H1 (cell line): ENCODE measurements at regions not wholly inside any gene's neighbourhood (a gene's known extent, or its start where the extent isn't known, plus 50 kb on each side); places are given as distances from the start of the nearest gene placed in this dataset.

ENCODE experiments used
- CTCF ChIA-PET: fragments of 300-600 bp; sonication (Branson Sonifier 250); formaldehyde crosslinking; loops from one replicate; lab custom pipeline; 2021; ENCODE audit not compliant: partially characterized antibody; lab: Charles Lee
- POLR2A ChIA-PET: fragments of 300-600 bp; sonication (Branson Sonifier 250); formaldehyde crosslinking; loops from one replicate; lab custom pipeline; 2021; ENCODE audit warnings: inconsistent platforms; ENCODE audit not compliant: partially characterized antibody; lab: Charles Lee
- DNase-seq, 2 experiments: peaks; one replicate each; pipeline versions ENCODE4 v3.0.0 to v3.0.0-alpha.2; 2010 to 2022; ENCODE audit warnings: low spot score in 2 of 2, low read depth in 1 of 2, mixed read lengths in 1 of 2
- FAIRE-seq: peaks from 2 replicates; lab custom pipeline; 2011; peaks lifted over from hg19 to GRCh38; lab: Jason Lieb, UNC
- H2AFZ ChIP-seq: 2 replicates; pipeline ENCODE4 v1.8.1; 2012; ENCODE audit warnings: low read length, inconsistent platforms
- H2AK5ac ChIP-seq: 2 replicates; pipeline ENCODE4 v1.6.1; 2013; ENCODE audit warnings: low read depth, low read length
- H2BK120ac ChIP-seq: replicated peaks from 2 replicates; pipeline ENCODE3; 2013; ENCODE audit warnings: low read depth, low read length, inconsistent platforms
- H2BK12ac ChIP-seq: 2 replicates; pipeline ENCODE4 v1.6.1; 2013; ENCODE audit warnings: low read depth, low read length
- H2BK15ac ChIP-seq: 2 replicates; pipeline ENCODE4 v1.6.1; 2013; ENCODE audit warnings: low read length
- H2BK20ac ChIP-seq: 2 replicates; pipeline ENCODE4 v1.6.1; 2013; ENCODE audit warnings: low read length
- H2BK5ac ChIP-seq: 2 replicates; pipeline ENCODE4 v1.6.1; 2013; ENCODE audit warnings: low read depth, low read length
- H3K14ac ChIP-seq: 2 replicates; pipeline ENCODE4 v1.6.1; 2013; ENCODE audit warnings: inconsistent platforms; ENCODE audit not compliant: insufficient read length
- H3K18ac ChIP-seq: 2 replicates; pipeline ENCODE4 v1.6.1; 2013; ENCODE audit warnings: low read length; ENCODE audit errors: extremely low read depth
- H3K23ac ChIP-seq: 2 replicates; pipeline ENCODE4 v1.6.1; 2013; ENCODE audit warnings: inconsistent platforms; ENCODE audit not compliant: insufficient read length
- H3K23me2 ChIP-seq: 2 replicates; pipeline ENCODE4 v1.6.1; 2013; ENCODE audit warnings: low read depth, low read length
- H3K27ac ChIP-seq: 2 replicates; pipeline ENCODE4 v1.6.1; 2011; ENCODE audit warnings: low read depth, low read length, inconsistent platforms
- H3K27me3 ChIP-seq, 4 experiments: replicated peaks in 1 of 4; 1 replicate in 1 of 4; 2 replicates in 3 of 4; pipeline versions ENCODE4 v1.6.1 to v1.8.1; 2011 to 2013; ENCODE audit warnings: low read length in 3 of 4, mild to moderate bottlenecking in 3 of 4, inconsistent platforms in 2 of 4, mixed read lengths in 2 of 4, moderate library complexity in 1 of 4; ENCODE audit not compliant: control insufficient read depth in 3 of 4, insufficient read depth in 3 of 4; ENCODE audit errors: extremely low read depth in 1 of 4
- H3K36me3 ChIP-seq, 4 experiments: 2 replicates each; pipeline versions ENCODE4 v1.6.1 to v1.8.1; 2011 to 2013; ENCODE audit warnings: mild to moderate bottlenecking in 4 of 4, low read length in 3 of 4, moderate library complexity in 2 of 4, control low read depth in 1 of 4, inconsistent platforms in 1 of 4; ENCODE audit not compliant: insufficient read depth in 4 of 4, control insufficient read depth in 2 of 4
- H3K4ac ChIP-seq: replicated peaks from 2 replicates; pipeline ENCODE3; 2013; ENCODE audit warnings: low read length, low read depth, mixed read lengths, inconsistent platforms; ENCODE audit not compliant: insufficient read length
- H3K4me1 ChIP-seq, 4 experiments: replicated peaks in 1 of 4; 1 replicate in 1 of 4; 2 replicates in 3 of 4; pipeline versions ENCODE4 v1.6.1 to v1.8.1; 2011 to 2013; ENCODE audit warnings: low read length in 3 of 4, inconsistent platforms in 2 of 4, mixed read lengths in 1 of 4; ENCODE audit not compliant: insufficient read depth in 4 of 4, control insufficient read depth in 3 of 4
- H3K4me2 ChIP-seq, 2 experiments: 2 replicates each; pipeline versions ENCODE4 v1.6.1 to v1.8.1; 2011 to 2013; ENCODE audit warnings: low read depth in 2 of 2, low read length in 2 of 2, control low read depth in 1 of 2, inconsistent platforms in 1 of 2, mild to moderate bottlenecking in 1 of 2; ENCODE audit not compliant: insufficient read depth in 1 of 2
- H3K4me3 ChIP-seq, 4 experiments: fragments of 200-600, 300-600 bp in 1 of 4; sonication (generic), shearing (Covaris generic), sonication (Bioruptor Twin) in 1 of 4; 2 replicates each; pipeline versions ENCODE4 v1.5.1 to v1.8.1; 2011 to 2016; ENCODE audit warnings: low read length in 4 of 4, low read depth in 3 of 4, control low read depth in 2 of 4, inconsistent platforms in 2 of 4, mild to moderate bottlenecking in 2 of 4, mixed read lengths in 1 of 4, moderate library complexity in 1 of 4; ENCODE audit not compliant: insufficient read depth in 2 of 4; ENCODE audit errors: extremely low read depth in 1 of 4
- H3K56ac ChIP-seq: replicated peaks from 2 replicates; pipeline ENCODE3; 2013; ENCODE audit warnings: low read depth, mild to moderate bottlenecking, mixed read lengths, low read length, inconsistent platforms; ENCODE audit not compliant: insufficient read length
- H3K79me1 ChIP-seq: 2 replicates; pipeline ENCODE4 v1.6.1; 2013; ENCODE audit warnings: low read depth, low read length, control low read depth
- H3K79me2 ChIP-seq, 2 experiments: 2 replicates each; pipeline versions ENCODE4 v1.6.1 to v1.8.1; 2012 to 2013; ENCODE audit warnings: low read length in 2 of 2, mild to moderate bottlenecking in 2 of 2, inconsistent platforms in 1 of 2; ENCODE audit not compliant: insufficient read depth in 2 of 2, control insufficient read depth in 1 of 2
- H3K9ac ChIP-seq, 4 experiments: replicated peaks in 1 of 4; 1 replicate in 1 of 4; 2 replicates in 3 of 4; pipeline versions ENCODE4 v1.6.1 to v1.8.1; 2011 to 2013; ENCODE audit warnings: low read depth in 3 of 4, low read length in 3 of 4, control low read depth in 2 of 4, mild to moderate bottlenecking in 2 of 4, moderate library complexity in 2 of 4, inconsistent platforms in 1 of 4; ENCODE audit errors: extremely low read depth in 1 of 4
- H3K9me3 ChIP-seq, 2 experiments: 2 replicates each; pipeline versions ENCODE4 v1.6.1 to v1.8.1; 2012 to 2013; ENCODE audit warnings: mild to moderate bottlenecking in 2 of 2, moderate library complexity in 2 of 2, control low read depth in 1 of 2, inconsistent platforms in 1 of 2, low read depth in 1 of 2, low read length in 1 of 2, mixed read lengths in 1 of 2; ENCODE audit not compliant: insufficient read depth in 2 of 2
- H4K20me1 ChIP-seq, 2 experiments: replicated peaks in 1 of 2; 2 replicates each; pipeline versions ENCODE3 to v1.8.1; 2011 to 2013; ENCODE audit warnings: inconsistent platforms in 2 of 2, low read length in 2 of 2, mild to moderate bottlenecking in 1 of 2; ENCODE audit not compliant: insufficient read depth in 2 of 2, control insufficient read depth in 1 of 2
- H4K5ac ChIP-seq: 2 replicates; pipeline ENCODE4 v1.6.1; 2013; ENCODE audit warnings: low read length, low read depth, mixed read lengths, inconsistent platforms; ENCODE audit not compliant: insufficient read length
- H4K8ac ChIP-seq: 2 replicates; pipeline ENCODE4 v1.8.0; 2013; ENCODE audit warnings: mild to moderate bottlenecking, moderate library complexity, low read length, inconsistent platforms; ENCODE audit not compliant: insufficient read depth; ENCODE audit errors: extremely low read depth
- H4K91ac ChIP-seq: replicated peaks from 2 replicates; pipeline ENCODE3; 2013; ENCODE audit warnings: low read length, mixed read lengths, inconsistent platforms; ENCODE audit not compliant: insufficient read length
- ASH2L ChIP-seq: fragments of 200-600, 300-600 bp; sonication (generic); IDR thresholded peaks from one replicate; pipeline ENCODE4 v1.7.1; 2017; ENCODE audit warnings: low read length
- RXRA ChIP-seq: IDR thresholded peaks from 2 replicates; pipeline ENCODE4 v1.6.1; 2011; ENCODE audit warnings: low read depth, mild to moderate bottlenecking, low read length, moderate library complexity; ENCODE audit not compliant: insufficient read depth
- SAP30 ChIP-seq: fragments of 300-600 bp; sonication (generic); IDR thresholded peaks from 2 replicates; pipeline ENCODE4 v1.7.1; 2012; ENCODE audit warnings: low read length, moderate library complexity, mild to moderate bottlenecking, inconsistent platforms; ENCODE audit not compliant: insufficient read depth, insufficient replicate concordance
- WGBS, 2 experiments: shearing (Covaris generic) in 1 of 2; methylation state at CpG; one replicate each; pipeline versions ENCODE4 v1.1.6 to v1.1.7; 2013 to 2015; ENCODE audit warnings: low lambda C conversion rate in 2 of 2, mixed read lengths in 2 of 2, inconsistent platforms in 1 of 2, low coverage in 1 of 2, missing lambda C conversion rate in 1 of 2; ENCODE audit not compliant: insufficient replicate concordance in 2 of 2, insufficient coverage in 1 of 2, insufficient read length in 1 of 2; ENCODE audit errors: extremely low coverage in 1 of 2, missing lambda C conversion rate in 1 of 2; 5-methylcytosine and 5-hydroxymethylcytosine counted together

DNA sequence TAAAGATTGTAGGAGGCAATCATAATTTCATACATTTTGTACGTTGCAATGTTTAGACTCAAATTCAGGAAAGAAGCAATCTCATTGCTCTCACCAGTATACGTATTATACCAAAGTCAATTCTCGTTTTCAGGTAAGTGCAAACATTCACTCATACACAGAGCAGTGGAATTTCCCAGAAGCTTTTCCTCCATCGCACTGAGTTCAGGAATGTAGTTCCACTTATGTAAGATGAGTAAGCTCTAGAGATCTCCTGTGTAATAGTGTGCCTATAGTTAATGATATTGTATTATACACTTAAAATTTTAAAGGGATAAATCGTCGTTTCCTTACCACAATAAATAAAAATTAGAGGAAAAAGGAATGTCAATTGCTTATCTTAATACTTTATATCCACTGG is 470.8 kb upstream of the KCND2 start:
- Histone ChIP-seq H3K9me3 (no peaks in the 10 kb centered on the region), H4K8ac (no peak overlapping the region), H2BK12ac (no peak overlapping the region), H2BK15ac (no peak overlapping the region), H3K27me3 (no peaks in the 10 kb centered on the region), H3K36me3 (no peaks in the 10 kb centered on the region), H4K5ac (no peak overlapping the region), H4K91ac (no peak overlapping the region), H3K56ac (no peak overlapping the region), H3K4me1 (no peaks in the 10 kb centered on the region), H3K14ac (no peak overlapping the region), H4K20me1 (no peaks in the 10 kb centered on the region), H3K9ac (no peak overlapping the region), H2AK5ac (no peak overlapping the region), H3K23ac (no peak overlapping the region), H3K27ac (no peak overlapping the region), H3K4ac (no peak overlapping the region), H3K79me2 (no peaks in the 10 kb centered on the region), H3K18ac (no peak overlapping the region), H2AFZ (no peak overlapping the region), H2BK20ac (no peak overlapping the region), H2BK120ac (no peak overlapping the region), H3K4me3 (no peak overlapping the region), H3K79me1 (no peaks in the 10 kb centered on the region), H2BK5ac (no peak overlapping the region), H3K4me2 (no peak overlapping the region), H3K23me2 (no peaks in the 10 kb centered on the region)
- FAIRE-seq (no peak), DNase-seq (no peak)
- WGBS, 2 experiments, result 91% methylated on average over 6 of the region's 6 CpGs; no CpG with 5 or more reads in 1 of the 2 experiments
- TF ChIP-seq RXRA, result no peak
- TF ChIP-seq SAP30, result no peak
- TF ChIP-seq ASH2L, result no peak
- ChIA-PET POLR2A (no interaction called here), CTCF (interaction anchor here (0.7 kb wide), 1 partner anchor 503 kb away, joined by 3 read pairs; no protein-coding TSS in a partner anchor)
